Endothelial cell of umbilical vein (primary cell): ENCODE measurements at regions not wholly inside any gene's neighbourhood (a gene's known extent, or its start where the extent isn't known, plus 50 kb on each side); places are given as distances from the start of the nearest gene placed in this dataset.

ENCODE experiments used
- BruUV-seq: library from RNA; stranded (reverse); fragments of 400-500 nt; replicated peaks from 2 replicates; lab custom pipeline; 2021; lab: Mats Ljungman, UMichigan
- CTCF ChIA-PET: fragments of 300-600, 350-600 bp; sonication (Branson Sonifier 250); formaldehyde crosslinking; loops from one replicate; lab custom pipeline; 2021; ENCODE audit warnings: antibody characterized with exemption, inconsistent platforms; lab: Charles Lee
- POLR2A ChIA-PET: fragments of 300-600, 350-600 bp; sonication (Branson Sonifier 250); formaldehyde crosslinking; loops from one replicate; lab custom pipeline; 2021; ENCODE audit warnings: antibody characterized with exemption, inconsistent platforms; lab: Charles Lee
- DNase-seq: peaks from one replicate; pipeline ENCODE4 v3.0.0-alpha.2; 2011; ENCODE audit warnings: low read depth, low spot score
- FAIRE-seq: peaks from 2 replicates; lab custom pipeline; 2011; peaks lifted over from hg19 to GRCh38; lab: Jason Lieb, UNC
- H2AFZ ChIP-seq: 2 replicates; pipeline ENCODE4 v1.6.0; 2012; ENCODE audit warnings: low read depth, low read length, control low read depth, inconsistent platforms
- H3K27ac ChIP-seq: 2 replicates; pipeline ENCODE4 v1.5.1; 2011; ENCODE audit warnings: low read depth, mild to moderate bottlenecking, control low read depth, low read length, moderate library complexity; ENCODE audit not compliant: insufficient read depth
- H3K27me3 ChIP-seq, 2 experiments: 2 replicates each; pipeline versions ENCODE4 v1.6.0 to v1.6.1; 2011; ENCODE audit warnings: low read length in 2 of 2, mixed read lengths in 1 of 2; ENCODE audit not compliant: control insufficient read depth in 2 of 2, insufficient read depth in 2 of 2
- H3K36me3 ChIP-seq, 2 experiments: 2 replicates in 1 of 2; 3 replicates in 1 of 2; pipeline ENCODE4 v1.5.1; 2011; ENCODE audit warnings: low read length in 2 of 2, mild to moderate bottlenecking in 1 of 2, moderate library complexity in 1 of 2; ENCODE audit not compliant: control insufficient read depth in 2 of 2, insufficient read depth in 2 of 2; ENCODE audit errors: extremely low read depth in 1 of 2
- H3K4me1 ChIP-seq: 3 replicates; pipeline ENCODE4 v1.5.1; 2011; ENCODE audit warnings: mild to moderate bottlenecking, low read length; ENCODE audit not compliant: control insufficient read depth, insufficient read depth; ENCODE audit errors: extremely low read depth
- H3K4me2 ChIP-seq: 2 replicates; pipeline ENCODE4 v1.6.1; 2011; ENCODE audit warnings: low read length, control low read depth, mixed read lengths; ENCODE audit not compliant: insufficient read depth
- H3K4me3 ChIP-seq, 3 experiments: fragments of 200-600 bp in 1 of 3; sonication (generic), shearing (Covaris generic) in 1 of 3; replicated peaks in 1 of 3; 2 replicates each; pipeline ENCODE4 v1.5.1; 2011 to 2016; ENCODE audit warnings: control low read depth in 3 of 3, low read length in 3 of 3, mild to moderate bottlenecking in 2 of 3, inconsistent platforms in 1 of 3, low read depth in 1 of 3, moderate library complexity in 1 of 3; ENCODE audit not compliant: insufficient read depth in 1 of 3
- H3K79me2 ChIP-seq: 2 replicates; pipeline ENCODE4 v1.6.0; 2012; ENCODE audit warnings: low read length, inconsistent platforms; ENCODE audit not compliant: control insufficient read depth, insufficient read depth
- H3K9ac ChIP-seq: replicated peaks from 2 replicates; pipeline ENCODE3; 2011; ENCODE audit warnings: low read length, control low read depth; ENCODE audit not compliant: insufficient read depth; ENCODE audit errors: extremely low read depth
- H3K9me1 ChIP-seq: replicated peaks from 3 replicates; pipeline ENCODE4 v1.6.0; 2011; ENCODE audit warnings: mild to moderate bottlenecking, low read length; ENCODE audit not compliant: control insufficient read depth, insufficient read depth; ENCODE audit errors: extremely low read depth
- H3K9me3 ChIP-seq: replicated peaks from 2 replicates; pipeline ENCODE4 v1.5.1; 2012; ENCODE audit warnings: low read length, inconsistent platforms; ENCODE audit not compliant: control insufficient read depth, insufficient read depth
- H4K20me1 ChIP-seq: replicated peaks from 2 replicates; pipeline ENCODE3; 2011; ENCODE audit warnings: mild to moderate bottlenecking, low read length; ENCODE audit not compliant: control insufficient read depth, insufficient read depth; ENCODE audit errors: extremely low read depth
- EZH2 ChIP-seq: IDR thresholded peaks from 2 replicates; pipeline ENCODE4 v1.6.1; 2012; ENCODE audit warnings: borderline replicate concordance, low read depth, mild to moderate bottlenecking, moderate library complexity, low read length, inconsistent platforms; ENCODE audit not compliant: severe bottlenecking
- FOS ChIP-seq: IDR thresholded peaks from 2 replicates; pipeline ENCODE4 v1.6.1; 2011; ENCODE audit warnings: mild to moderate bottlenecking, low read length, moderate library complexity, borderline replicate concordance; ENCODE audit not compliant: insufficient read depth
- GATA2 ChIP-seq: IDR thresholded peaks from 2 replicates; pipeline ENCODE4 v1.7.0; 2011; ENCODE audit warnings: low read depth, mild to moderate bottlenecking, moderate library complexity, mixed read lengths, low read length; ENCODE audit not compliant: insufficient read length, insufficient read depth
- JUN ChIP-seq: IDR thresholded peaks from 2 replicates; pipeline ENCODE4 v1.6.1; 2011; ENCODE audit warnings: borderline replicate concordance, low read depth; ENCODE audit not compliant: insufficient read length, insufficient read depth
- MYC ChIP-seq: IDR thresholded peaks from one replicate; pipeline ENCODE4 v1.6.1; 2011; ENCODE audit warnings: mild to moderate bottlenecking, low read depth, low read length
- POLR2A ChIP-seq: IDR thresholded peaks from 2 replicates; pipeline ENCODE4 v1.6.1; 2012; ENCODE audit warnings: low read depth, mild to moderate bottlenecking, control low read depth, low read length
- POLR2AphosphoS5 ChIP-seq: IDR thresholded peaks from 2 replicates; pipeline ENCODE4 v1.6.1; 2012; ENCODE audit warnings: low read depth, mild to moderate bottlenecking, control low read depth, low read length, moderate library complexity; ENCODE audit not compliant: insufficient read depth
- dilution Hi-C: fragments of 300-500 bp; cut with MboI; formaldehyde crosslinking; loops from one replicate; pipeline ENCODE4 v1.15.0; 2019; ENCODE audit warnings: low sequenced_read_pairs; ENCODE audit not compliant: extremely low pct_ligation_motif_present
- intact Hi-C: fragments of 100-400 bp; cut with micrococcal nuclease; formaldehyde crosslinking; loops from one replicate; pipeline ENCODE4 v1.10.0; 2022
- TF ChIP-seq, protein P1 (sequence below): IDR thresholded peaks from 2 replicates; pipeline ENCODE4 v1.6.1; 2011; ENCODE audit not compliant: insufficient read depth, insufficient read length
- TF ChIP-seq, protein P2 (sequence below), 2 donors: IDR thresholded peaks; 1 replicate in 1 of 2; 2 replicates in 1 of 2; pipeline ENCODE4 v1.5.1; 2011; ENCODE audit warnings: low read length in 2 of 2, mild to moderate bottlenecking in 2 of 2, moderate library complexity in 2 of 2, control low read depth in 1 of 2, inconsistent platforms in 1 of 2, low read depth in 1 of 2; ENCODE audit not compliant: insufficient read depth in 1 of 2; ENCODE audit errors: extremely low read depth in 1 of 2

DNA sequence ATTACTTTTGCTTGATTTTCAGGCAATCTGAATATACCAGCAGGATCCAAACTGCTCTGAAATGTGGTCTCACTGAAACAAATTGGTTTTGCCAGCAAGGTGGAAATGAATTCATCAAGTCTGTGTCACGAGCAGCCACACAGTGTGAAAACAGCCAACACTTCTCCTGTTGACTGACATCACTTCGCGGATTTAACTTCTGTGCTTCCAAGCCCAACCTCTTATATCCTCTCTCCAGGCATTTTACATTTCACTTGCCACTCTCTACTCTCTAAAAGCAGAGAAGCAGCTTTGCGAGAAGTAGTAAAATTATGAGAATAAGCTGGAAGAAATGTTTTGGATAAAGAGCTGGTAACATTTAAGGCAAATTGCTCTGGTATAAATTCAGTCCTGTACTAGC, 106.1 kb upstream of the FRG1 start:
- no peaks in the 10 kb centered on the region for H4K20me1 ChIP-seq
- POLR2A ChIA-PET: no interaction called here

More for the DNA sequence above, 106.1 kb upstream of the FRG1 start:
- H3K9me3 ChIP-seq: peaks cover 8% of the 10 kb centered on the region
- H3K79me2 ChIP-seq: no peaks in the 10 kb centered on the region
- FAIRE-seq (no peak), DNase-seq (no peak)
- CTCF ChIA-PET: no interaction called here
- H3K27ac ChIP-seq: no peak overlapping the region
- BruUV-seq: no TSS peak
- no peaks in the 10 kb centered on the region for H3K9me1 ChIP-seq
- H2AFZ ChIP-seq: no peak overlapping the region
- TF ChIP-seq, protein P1, sequence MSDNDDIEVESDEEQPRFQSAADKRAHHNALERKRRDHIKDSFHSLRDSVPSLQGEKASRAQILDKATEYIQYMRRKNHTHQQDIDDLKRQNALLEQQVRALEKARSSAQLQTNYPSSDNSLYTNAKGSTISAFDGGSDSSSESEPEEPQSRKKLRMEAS: no peak
- TF ChIP-seq JUN (no peak), POLR2AphosphoS5 (no peak), FOS (no peak), MYC (no peak), EZH2 (no peak), GATA2 (no peak), POLR2A (no peak)
- TF ChIP-seq, protein P2, sequence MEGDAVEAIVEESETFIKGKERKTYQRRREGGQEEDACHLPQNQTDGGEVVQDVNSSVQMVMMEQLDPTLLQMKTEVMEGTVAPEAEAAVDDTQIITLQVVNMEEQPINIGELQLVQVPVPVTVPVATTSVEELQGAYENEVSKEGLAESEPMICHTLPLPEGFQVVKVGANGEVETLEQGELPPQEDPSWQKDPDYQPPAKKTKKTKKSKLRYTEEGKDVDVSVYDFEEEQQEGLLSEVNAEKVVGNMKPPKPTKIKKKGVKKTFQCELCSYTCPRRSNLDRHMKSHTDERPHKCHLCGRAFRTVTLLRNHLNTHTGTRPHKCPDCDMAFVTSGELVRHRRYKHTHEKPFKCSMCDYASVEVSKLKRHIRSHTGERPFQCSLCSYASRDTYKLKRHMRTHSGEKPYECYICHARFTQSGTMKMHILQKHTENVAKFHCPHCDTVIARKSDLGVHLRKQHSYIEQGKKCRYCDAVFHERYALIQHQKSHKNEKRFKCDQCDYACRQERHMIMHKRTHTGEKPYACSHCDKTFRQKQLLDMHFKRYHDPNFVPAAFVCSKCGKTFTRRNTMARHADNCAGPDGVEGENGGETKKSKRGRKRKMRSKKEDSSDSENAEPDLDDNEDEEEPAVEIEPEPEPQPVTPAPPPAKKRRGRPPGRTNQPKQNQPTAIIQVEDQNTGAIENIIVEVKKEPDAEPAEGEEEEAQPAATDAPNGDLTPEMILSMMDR (IDR thresholded peaks at IDR 0.05; ENCODE audit: extremely low read depth in 1 of 2, insufficient read depth in 1 of 2, low read depth in 1 of 2, low read length in 2 of 2): no peak
- intact Hi-C loops: no loop called here
- H3K9ac ChIP-seq: no peak overlapping the region
- no peak overlapping the region for H3K4me3 ChIP-seq
- H3K4me1 ChIP-seq: no peaks in the 10 kb centered on the region
- H3K27me3 ChIP-seq: no peaks in the 10 kb centered on the region
- H3K4me2 ChIP-seq: no peak overlapping the region
- dilution Hi-C loops: no loop called here
- H3K36me3 ChIP-seq: no peaks in the 10 kb centered on the region
